ENCODE measurements at regions not wholly inside any gene's neighbourhood (a gene's known extent, or its start where the extent isn't known, plus 50 kb on each side); places are given as distances from the start of the nearest gene placed in this dataset.

DNA sequence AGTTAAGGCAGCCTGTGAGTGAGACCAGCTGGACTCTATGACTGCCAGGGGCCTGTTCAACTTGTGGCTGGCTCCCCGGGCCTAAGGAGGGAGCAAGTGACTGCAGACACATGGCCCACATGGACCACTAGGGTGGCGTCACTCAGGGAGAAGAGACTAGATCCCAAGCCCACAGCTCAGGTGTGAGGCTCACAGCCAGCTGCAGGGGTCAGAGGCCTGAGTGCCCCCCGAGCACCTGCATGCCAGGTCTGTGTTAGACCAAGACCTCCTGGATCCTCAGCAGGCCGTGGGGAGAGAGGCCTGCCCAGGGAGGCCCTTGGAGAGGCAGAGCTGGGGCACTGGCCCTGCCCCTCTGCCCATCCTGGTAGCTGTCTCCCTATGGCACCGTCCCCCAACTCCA is 142.4 kb upstream of the RUNX3 start:
- TF ChIP-seq CTCF (IDR thresholded peaks at IDR 0.05) (no peak), POLR2A (IDR thresholded peaks at IDR 0.05) (no peak)

Measured in thyroid gland (tissue), 4 donors.